ENCODE measurements at regions not wholly inside any gene's neighbourhood (a gene's known extent, or its start where the extent isn't known, plus 50 kb on each side); places are given as distances from the start of the nearest gene placed in this dataset.

- peak; percentile 75 for DNase-seq
Observed at GRCh38 chrX:727738-728621, 97.4 kb downstream of the SHOX start.

- peak; percentile 34 for DNase-seq
Observed at GRCh38 chrX:725971-726370, 95.4 kb downstream of the SHOX start.

GRCh38 chrX:724256-724655, 93.7 kb downstream of the SHOX start:
- DNase-seq = peak; percentile 43

- peak; percentile 10 for DNase-seq
Observed at GRCh38 chrX:723781-724180, 93.2 kb downstream of the SHOX start.

DNA sequence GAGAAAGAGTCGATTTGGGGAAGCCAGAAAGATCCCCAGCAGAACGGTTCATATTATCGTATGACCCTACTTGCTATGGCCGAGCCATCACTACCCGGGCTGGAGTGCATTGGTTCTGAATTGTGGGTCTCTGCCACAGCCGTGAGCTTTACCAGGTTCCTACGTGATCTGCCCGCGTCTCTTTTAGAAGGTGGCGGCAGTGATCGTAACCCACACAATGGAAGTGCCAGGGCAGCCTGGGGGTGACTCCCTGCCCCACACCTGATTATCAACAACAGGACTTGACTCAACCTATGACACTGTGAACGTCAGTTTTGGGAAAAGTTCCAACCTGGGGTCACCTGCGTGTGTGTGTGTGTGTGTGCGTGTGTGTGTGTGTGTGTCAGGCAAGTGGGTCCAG, 90.8 kb downstream of the SHOX start:
- DNase-seq = peak; percentile 28

DNA sequence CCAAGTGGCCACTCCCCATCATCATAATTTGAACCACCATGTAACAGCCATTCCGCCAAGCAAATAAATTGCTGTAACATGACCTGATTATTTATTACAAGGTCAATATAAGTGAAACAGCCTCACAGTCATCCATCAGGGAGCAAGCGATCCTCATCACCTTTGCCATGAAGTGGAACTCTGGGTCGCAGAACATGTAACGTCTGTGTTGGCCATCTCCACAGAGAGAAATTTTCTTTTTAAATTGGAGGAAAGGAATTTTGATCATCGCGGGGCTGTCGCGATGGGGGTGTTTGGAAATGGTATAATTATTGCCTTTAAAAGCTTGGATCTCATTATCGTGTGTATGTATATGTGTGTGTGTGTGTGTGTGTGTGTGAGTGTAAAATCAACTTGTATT, 90.2 kb downstream of the SHOX start:
- peak; percentile 28 for DNase-seq

GRCh38 chrX:720250-720649, 89.7 kb downstream of the SHOX start:
- DNase-seq = no peak

DNA sequence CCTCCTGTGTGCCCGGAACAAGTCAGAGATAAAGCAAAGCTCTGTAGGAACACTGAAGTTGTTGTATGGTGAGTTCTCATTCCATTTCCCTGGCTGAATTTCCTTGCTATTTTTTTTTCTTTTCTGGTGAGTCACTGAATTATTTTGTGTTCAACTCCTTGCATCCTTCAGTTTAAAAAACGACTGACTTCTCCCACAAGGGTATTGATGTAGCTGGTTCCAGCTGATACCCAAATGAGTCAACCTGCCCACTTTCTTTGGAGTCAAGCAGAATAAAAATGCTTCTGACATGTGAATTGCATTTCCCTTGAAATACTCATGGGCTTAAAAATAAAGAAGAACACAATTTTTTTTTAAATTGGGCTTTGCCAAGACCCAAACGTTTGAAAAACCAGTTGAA, 85.5 kb downstream of the SHOX start:
- DNase-seq = no peak

GRCh38 chrX:714131-714530, 83.5 kb downstream of the SHOX start:
- DNase-seq = peak; percentile 4

All from islet precursor cell (in vitro differentiated cells).